Mesothelial cell of epicardium (in vitro differentiated cells): ENCODE measurements at regions not wholly inside any gene's neighbourhood (a gene's known extent, or its start where the extent isn't known, plus 50 kb on each side); places are given as distances from the start of the nearest gene placed in this dataset.

Experiments used
- DNase-seq, 2 experiments: peaks; one replicate each; pipeline ENCODE4 v3.0.0; 2021; ENCODE audit warnings: low spot score in 2 of 2; ENCODE audit not compliant: unreplicated experiment in 2 of 2
- H3K27ac Mint-ChIP-seq: 2 replicates; pipeline ENCODE4 v1.8.0; 2021; ENCODE audit warnings: mixed read lengths
- H3K27me3 Mint-ChIP-seq: 2 replicates; pipeline ENCODE4 v1.8.0; 2021; ENCODE audit warnings: low read depth, mixed read lengths
- H3K36me3 Mint-ChIP-seq: 2 replicates; pipeline ENCODE4 v1.8.0; 2021; ENCODE audit warnings: mixed read lengths
- H3K4me1 Mint-ChIP-seq: 2 replicates; pipeline ENCODE4 v1.8.0; 2021; ENCODE audit warnings: mixed read lengths
- H3K4me3 Mint-ChIP-seq: 2 replicates; pipeline ENCODE4 v1.8.0; 2021; ENCODE audit warnings: mild to moderate bottlenecking, moderate library complexity, mixed read lengths
- H3K9me3 Mint-ChIP-seq: 2 replicates; pipeline ENCODE4 v1.8.0; 2021; ENCODE audit warnings: mixed read lengths
- TF ChIP-seq, protein P1 (sequence below): fragments of 200-600 bp; sonication (generic); IDR thresholded peaks from one replicate; pipeline ENCODE4 v1.5.0; 2021; ENCODE audit warnings: antibody characterized with exemption; ENCODE audit not compliant: unreplicated experiment

DNA sequence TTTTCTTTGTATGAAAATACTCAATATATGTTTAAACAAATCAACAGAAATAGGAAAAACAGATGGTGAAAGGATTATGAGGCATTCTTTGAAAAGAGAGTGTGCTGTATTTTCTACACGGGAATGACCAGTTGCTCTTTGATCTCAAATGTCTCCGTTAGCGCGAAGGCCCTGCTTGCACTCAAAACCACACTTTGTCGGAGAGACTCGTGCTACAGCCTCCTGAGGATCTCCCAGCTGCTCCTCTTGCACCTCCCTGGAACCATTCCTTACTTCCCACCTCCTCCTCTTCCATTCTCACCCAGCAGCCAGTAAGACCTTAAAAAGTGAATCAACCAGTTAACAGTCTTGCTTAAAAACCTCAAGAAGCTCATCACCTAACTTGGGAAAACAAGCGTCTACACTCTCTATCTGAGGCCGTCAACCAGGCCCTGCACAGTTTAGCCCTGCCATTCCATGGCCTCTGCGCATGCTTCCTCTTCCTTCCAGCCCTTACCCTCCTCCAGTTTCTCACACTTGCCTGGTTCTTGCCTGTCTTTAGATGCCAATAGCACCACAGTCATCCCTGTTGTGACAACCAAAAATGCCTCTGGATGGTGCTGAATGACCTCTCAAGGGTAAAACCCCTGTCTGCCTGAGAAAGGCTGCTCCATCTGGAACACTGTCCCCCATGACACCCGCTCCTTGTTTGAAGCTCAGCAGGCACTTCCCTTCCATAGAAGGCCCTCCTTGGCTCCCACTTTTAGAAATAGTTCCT is 594.7 kb upstream of the WWC1 start:
- peak overlapping the region; percentile 1 for H3K27ac Mint-ChIP-seq
- no peak for DNase-seq
- no peak overlapping the region for H3K4me3 Mint-ChIP-seq
- no peaks in the 10 kb centered on the region for H3K27me3 Mint-ChIP-seq
- H3K4me1 Mint-ChIP-seq: peaks cover 26% of the 10 kb centered on the region
- peaks cover 3% of the 10 kb centered on the region for H3K36me3 Mint-ChIP-seq
- TF ChIP-seq, protein P1, sequence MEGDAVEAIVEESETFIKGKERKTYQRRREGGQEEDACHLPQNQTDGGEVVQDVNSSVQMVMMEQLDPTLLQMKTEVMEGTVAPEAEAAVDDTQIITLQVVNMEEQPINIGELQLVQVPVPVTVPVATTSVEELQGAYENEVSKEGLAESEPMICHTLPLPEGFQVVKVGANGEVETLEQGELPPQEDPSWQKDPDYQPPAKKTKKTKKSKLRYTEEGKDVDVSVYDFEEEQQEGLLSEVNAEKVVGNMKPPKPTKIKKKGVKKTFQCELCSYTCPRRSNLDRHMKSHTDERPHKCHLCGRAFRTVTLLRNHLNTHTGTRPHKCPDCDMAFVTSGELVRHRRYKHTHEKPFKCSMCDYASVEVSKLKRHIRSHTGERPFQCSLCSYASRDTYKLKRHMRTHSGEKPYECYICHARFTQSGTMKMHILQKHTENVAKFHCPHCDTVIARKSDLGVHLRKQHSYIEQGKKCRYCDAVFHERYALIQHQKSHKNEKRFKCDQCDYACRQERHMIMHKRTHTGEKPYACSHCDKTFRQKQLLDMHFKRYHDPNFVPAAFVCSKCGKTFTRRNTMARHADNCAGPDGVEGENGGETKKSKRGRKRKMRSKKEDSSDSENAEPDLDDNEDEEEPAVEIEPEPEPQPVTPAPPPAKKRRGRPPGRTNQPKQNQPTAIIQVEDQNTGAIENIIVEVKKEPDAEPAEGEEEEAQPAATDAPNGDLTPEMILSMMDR: no peak
- H3K9me3 Mint-ChIP-seq: peaks cover 14% of the 10 kb centered on the region

DNA sequence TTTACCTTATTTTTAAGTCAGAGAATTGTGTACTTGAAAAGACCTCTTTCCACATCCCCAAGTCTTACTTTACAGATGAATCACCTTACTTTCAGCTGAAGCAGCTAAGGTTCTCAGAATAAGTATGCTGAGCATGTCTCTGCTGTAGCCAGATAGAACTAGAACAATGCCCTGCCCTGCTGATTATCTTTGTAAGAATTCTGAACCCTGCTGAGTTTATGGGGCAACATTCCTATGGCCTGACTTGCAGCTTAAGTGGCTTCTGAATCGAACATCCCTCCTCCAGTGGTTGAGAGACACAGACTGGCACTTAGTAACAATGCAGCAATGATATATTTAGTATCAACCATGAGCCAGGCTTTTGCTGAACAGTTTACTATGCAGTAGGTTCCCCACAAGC is 592.0 kb upstream of the WWC1 start:
- Mint-ChIP-seq H3K27ac (peak overlapping the region; percentile 95), H3K4me1 (peaks cover 32% of the 10 kb centered on the region), H3K9me3 (peaks cover 13% of the 10 kb centered on the region), H3K4me3 (no peak overlapping the region), H3K27me3 (no peaks in the 10 kb centered on the region), H3K36me3 (peaks cover 4% of the 10 kb centered on the region)
- TF ChIP-seq, protein P1: no peak
- DNase-seq: no peak

DNA sequence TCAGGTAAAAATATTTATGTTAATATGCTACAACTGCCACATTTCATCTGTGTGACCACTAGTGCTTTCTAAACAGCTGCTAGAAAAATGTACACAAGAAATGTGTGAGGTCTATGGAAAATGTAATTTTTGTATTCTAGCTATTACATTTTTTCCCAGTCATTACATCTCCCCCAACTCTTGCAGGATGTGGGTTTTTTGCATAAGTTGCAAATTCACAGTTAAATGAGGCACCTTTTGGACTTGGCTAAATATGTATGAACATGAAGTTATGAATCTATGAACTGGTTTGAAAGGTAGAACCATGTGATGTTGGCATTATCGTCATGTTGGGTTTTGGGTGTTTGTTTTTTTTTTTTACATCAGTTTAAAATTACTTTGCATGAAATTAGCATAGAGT is 590.4 kb upstream of the WWC1 start:
- DNase-seq: no peak
- peaks cover 2% of the 10 kb centered on the region for H3K36me3 Mint-ChIP-seq
- no peaks in the 10 kb centered on the region for H3K27me3 Mint-ChIP-seq
- peaks cover 8% of the 10 kb centered on the region for H3K9me3 Mint-ChIP-seq
- no peak overlapping the region for H3K4me3 Mint-ChIP-seq
- H3K4me1 Mint-ChIP-seq: peaks cover 44% of the 10 kb centered on the region
- no peak overlapping the region for H3K27ac Mint-ChIP-seq
- TF ChIP-seq, protein P1: no peak

DNA sequence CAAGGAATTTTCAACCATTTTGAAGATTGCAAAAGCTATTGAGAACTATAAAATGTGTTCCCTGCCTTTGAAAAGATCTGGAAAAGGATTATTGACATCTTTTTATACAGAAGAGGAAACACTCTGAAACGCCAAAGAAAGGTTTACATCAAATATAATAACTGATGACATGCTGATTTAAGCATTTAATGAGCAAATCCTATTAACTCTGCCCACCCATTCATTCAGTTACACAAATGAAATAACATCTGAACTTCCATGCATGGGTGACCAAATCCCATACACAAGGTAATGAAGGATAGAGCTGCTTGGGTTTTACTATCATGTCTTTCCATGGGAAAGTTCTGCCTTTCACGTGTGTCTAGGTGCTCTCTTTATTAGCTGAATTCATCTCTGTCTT is 589.4 kb upstream of the WWC1 start:
- Mint-ChIP-seq H3K27me3 (no peaks in the 10 kb centered on the region), H3K4me1 (peaks cover 44% of the 10 kb centered on the region), H3K4me3 (no peak overlapping the region), H3K36me3 (peaks cover 2% of the 10 kb centered on the region), H3K27ac (peak overlapping the region; percentile 22), H3K9me3 (peaks cover 5% of the 10 kb centered on the region)
- no peak for DNase-seq
- TF ChIP-seq, protein P1: no peak

DNA sequence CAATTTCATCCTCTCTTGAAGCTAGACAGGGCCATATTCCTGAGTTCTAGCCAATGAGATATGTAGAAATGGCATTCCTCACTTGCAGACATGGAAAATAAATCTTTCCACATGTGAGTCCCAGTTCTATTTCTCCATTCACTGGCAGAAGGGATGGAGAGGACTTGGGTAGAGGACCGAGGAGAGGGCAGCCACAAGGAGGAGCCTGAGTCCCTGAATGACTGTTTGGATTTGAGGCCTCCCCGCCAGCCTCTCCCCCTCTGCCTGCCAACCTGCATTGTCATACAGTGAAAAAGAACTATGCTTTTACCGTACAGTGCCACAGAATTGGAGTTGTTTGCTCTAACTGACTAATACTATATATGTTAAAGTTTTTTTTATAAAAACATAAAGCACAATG is 583.0 kb upstream of the WWC1 start:
- H3K27me3 Mint-ChIP-seq: no peaks in the 10 kb centered on the region
- no peak overlapping the region for H3K27ac Mint-ChIP-seq
- H3K36me3 Mint-ChIP-seq: no peaks in the 10 kb centered on the region
- H3K4me3 Mint-ChIP-seq: no peak overlapping the region
- peaks cover 15% of the 10 kb centered on the region for H3K4me1 Mint-ChIP-seq
- TF ChIP-seq, protein P1: no peak
- peaks cover 2% of the 10 kb centered on the region for H3K9me3 Mint-ChIP-seq
- DNase-seq: no peak
